A673 (cell line): ENCODE measurements at regions not wholly inside any gene's neighbourhood (a gene's known extent, or its start where the extent isn't known, plus 50 kb on each side); places are given as distances from the start of the nearest gene placed in this dataset.
A peak's percentile ranks its signal among the peaks of the same experiment; 100 is the strongest.

Experiments used
- BruUV-seq: library from RNA; stranded (reverse); fragments of 400-500 nt; replicated peaks from 2 replicates; lab custom pipeline; 2021; lab: Mats Ljungman, UMichigan
- CTCF ChIA-PET: fragments of 300-600 bp; sonication (Branson Sonifier 250); formaldehyde crosslinking; loops from one replicate; lab custom pipeline; 2022; ENCODE audit warnings: antibody characterized with exemption; lab: Charles Lee
- POLR2A ChIA-PET: fragments of 300-600 bp; sonication (Branson Sonifier 250); formaldehyde crosslinking; loops from one replicate; lab custom pipeline; 2022; ENCODE audit warnings: antibody characterized with exemption; ENCODE audit not compliant: low non-redundant PET; lab: Charles Lee
- DNase-seq: peaks from one replicate; pipeline ENCODE4 v3.0.0-alpha.2; 2015; ENCODE audit warnings: low spot score
- H3K27ac ChIP-seq: fragments of 200-600 bp; sonication (generic); 2 replicates; pipeline ENCODE4 v1.5.1; 2016; ENCODE audit warnings: mixed run types, low read depth, mild to moderate bottlenecking, mixed read lengths, antibody characterized with exemption, low read length; ENCODE audit not compliant: poor library complexity, severe bottlenecking
- H3K27me3 ChIP-seq: fragments of 200-600 bp; sonication (generic); replicated peaks from 2 replicates; pipeline ENCODE4 v1.6.1; 2017; ENCODE audit warnings: mixed run types, low read depth, mild to moderate bottlenecking, mixed read lengths, antibody characterized with exemption, low read length; ENCODE audit not compliant: insufficient read depth, poor library complexity
- H3K36me3 ChIP-seq: fragments of 200-600 bp; sonication (generic); 2 replicates; pipeline ENCODE4 v1.6.1; 2016; ENCODE audit warnings: mixed run types, mild to moderate bottlenecking, mixed read lengths, antibody characterized with exemption, low read length; ENCODE audit not compliant: insufficient read depth, poor library complexity, severe bottlenecking
- H3K4me1 ChIP-seq: fragments of 200-600 bp; sonication (generic); 2 replicates; pipeline ENCODE4 v1.6.1; 2017; ENCODE audit warnings: mixed run types, mild to moderate bottlenecking, mixed read lengths, antibody characterized with exemption, low read length; ENCODE audit not compliant: insufficient read depth, poor library complexity, severe bottlenecking
- H3K4me3 ChIP-seq: fragments of 200-600 bp; sonication (generic); 2 replicates; pipeline ENCODE4 v1.5.1; 2016; ENCODE audit warnings: low read depth, mixed run types, mild to moderate bottlenecking, mixed read lengths, low read length; ENCODE audit not compliant: poor library complexity, severe bottlenecking
- H3K9me3 ChIP-seq: fragments of 200-600 bp; sonication (generic); 2 replicates; pipeline ENCODE4 v1.6.1; 2016; ENCODE audit warnings: mixed run types, low read depth, mild to moderate bottlenecking, mixed read lengths, antibody characterized with exemption, low read length; ENCODE audit not compliant: poor library complexity, severe bottlenecking
- EZH2 ChIP-seq: fragments of 200-600 bp; sonication (generic); IDR thresholded peaks from 2 replicates; pipeline ENCODE4 v1.6.1; 2017; ENCODE audit warnings: borderline replicate concordance, low read depth, mild to moderate bottlenecking, mixed read lengths, antibody characterized with exemption, low read length; ENCODE audit not compliant: poor library complexity, severe bottlenecking
- intact Hi-C: fragments of 100-400 bp; cut with micrococcal nuclease; formaldehyde crosslinking; loops from one replicate; pipeline ENCODE4 v1.10.0; 2022; ENCODE audit not compliant: unreplicated experiment
- TF ChIP-seq, protein P1 (sequence below): fragments of 300-800, 200-600 bp; sonication (generic); conservative IDR thresholded peaks from 2 replicates; pipeline ENCODE4 v1.5.1; 2017; ENCODE audit warnings: low read depth, mild to moderate bottlenecking, antibody characterized with exemption, low read length, moderate library complexity, mixed read lengths

DNA sequence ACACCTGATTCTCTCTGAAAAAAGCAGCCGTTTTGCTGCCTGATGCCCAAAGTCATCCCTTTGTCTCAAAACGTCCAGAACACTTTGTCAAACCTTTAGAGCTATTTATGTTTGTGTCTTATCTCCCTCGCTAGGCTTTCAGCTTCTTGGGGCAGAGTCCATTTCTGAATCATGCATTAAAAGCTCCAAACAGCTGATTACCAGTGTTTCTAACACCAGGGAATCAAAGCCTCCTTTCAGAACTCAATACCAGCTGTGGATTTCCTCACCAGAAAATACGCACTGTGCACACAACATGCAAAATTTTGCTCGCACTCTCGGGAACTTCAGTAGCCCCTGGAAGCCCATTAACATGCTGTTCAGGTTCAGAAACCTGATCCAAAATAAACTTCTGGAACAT is 333.3 kb downstream of the HACE1 start:
- Histone ChIP-seq H3K9me3 (no peaks in the 10 kb centered on the region), H3K36me3 (no peaks in the 10 kb centered on the region), H3K4me1 (peaks cover 7% of the 10 kb centered on the region), H3K4me3 (no peak overlapping the region), H3K27ac (no peak overlapping the region), H3K27me3 (no peaks in the 10 kb centered on the region)
- no peak for TF ChIP-seq EZH2
- TF ChIP-seq, protein P1, sequence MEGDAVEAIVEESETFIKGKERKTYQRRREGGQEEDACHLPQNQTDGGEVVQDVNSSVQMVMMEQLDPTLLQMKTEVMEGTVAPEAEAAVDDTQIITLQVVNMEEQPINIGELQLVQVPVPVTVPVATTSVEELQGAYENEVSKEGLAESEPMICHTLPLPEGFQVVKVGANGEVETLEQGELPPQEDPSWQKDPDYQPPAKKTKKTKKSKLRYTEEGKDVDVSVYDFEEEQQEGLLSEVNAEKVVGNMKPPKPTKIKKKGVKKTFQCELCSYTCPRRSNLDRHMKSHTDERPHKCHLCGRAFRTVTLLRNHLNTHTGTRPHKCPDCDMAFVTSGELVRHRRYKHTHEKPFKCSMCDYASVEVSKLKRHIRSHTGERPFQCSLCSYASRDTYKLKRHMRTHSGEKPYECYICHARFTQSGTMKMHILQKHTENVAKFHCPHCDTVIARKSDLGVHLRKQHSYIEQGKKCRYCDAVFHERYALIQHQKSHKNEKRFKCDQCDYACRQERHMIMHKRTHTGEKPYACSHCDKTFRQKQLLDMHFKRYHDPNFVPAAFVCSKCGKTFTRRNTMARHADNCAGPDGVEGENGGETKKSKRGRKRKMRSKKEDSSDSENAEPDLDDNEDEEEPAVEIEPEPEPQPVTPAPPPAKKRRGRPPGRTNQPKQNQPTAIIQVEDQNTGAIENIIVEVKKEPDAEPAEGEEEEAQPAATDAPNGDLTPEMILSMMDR, result no peak
- intact Hi-C loops, result loop anchor here (5.0 to 10.0 kb wide), 2 partner anchors 156 to 202 kb away; no protein-coding TSS in a partner anchor
- ChIA-PET CTCF (interaction anchor here (0.6 to 0.9 kb wide), 2 partner anchors 8 to 12 kb away, joined by 3 to 4 read pairs; no protein-coding TSS in a partner anchor), POLR2A (no interaction called here)
- BruUV-seq, result no TSS peak
- DNase-seq, result no peak

DNA sequence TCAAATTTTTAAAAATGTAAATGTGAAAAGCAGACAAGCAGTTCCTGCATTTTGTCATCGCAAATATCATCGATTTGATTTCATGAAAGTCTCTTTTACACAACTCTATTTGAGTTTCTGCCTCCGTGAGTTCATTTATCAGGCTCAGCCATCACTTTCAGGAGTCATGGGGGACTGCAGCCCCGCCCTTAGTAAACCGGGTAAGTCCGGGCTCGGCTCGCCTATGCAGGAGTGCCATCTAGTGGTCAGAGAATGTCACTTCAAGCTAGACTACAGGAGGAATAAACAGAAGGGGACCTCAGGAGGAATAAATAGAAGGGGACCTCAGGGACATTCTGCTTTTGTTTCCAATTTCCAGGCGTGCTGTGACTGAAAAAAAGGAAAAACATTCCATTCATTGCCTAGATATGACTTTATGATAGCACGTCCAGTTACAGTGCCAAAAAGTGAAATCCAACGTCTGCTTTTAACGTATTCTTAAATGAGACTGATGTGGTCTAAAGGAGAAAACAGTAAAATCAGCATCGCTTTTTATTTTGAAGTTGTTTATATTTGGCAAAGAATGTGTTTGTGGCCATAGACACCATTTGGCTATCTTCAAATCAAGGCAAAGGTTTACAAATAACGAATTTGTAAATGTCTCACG is 333.9 kb downstream of the HACE1 start:
- Histone ChIP-seq H3K27me3 (no peaks in the 10 kb centered on the region), H3K27ac (no peak overlapping the region), H3K36me3 (no peaks in the 10 kb centered on the region), H3K4me1 (peaks cover 7% of the 10 kb centered on the region), H3K4me3 (peak overlapping the region; percentile 41), H3K9me3 (no peaks in the 10 kb centered on the region)
- TF ChIP-seq EZH2, result no peak
- TF ChIP-seq, protein P1, result peak; percentile 93
- ChIA-PET POLR2A (no interaction called here), CTCF (interaction anchor here (0.9 kb wide), 1 partner anchor 11 kb away, joined by 4 read pairs; no protein-coding TSS in a partner anchor)
- intact Hi-C loops, result loop anchor here (5.0 to 10.0 kb wide), 2 partner anchors 157 to 201 kb away; no protein-coding TSS in a partner anchor
- DNase-seq, result peak; percentile 91
- no TSS peak for BruUV-seq

DNA sequence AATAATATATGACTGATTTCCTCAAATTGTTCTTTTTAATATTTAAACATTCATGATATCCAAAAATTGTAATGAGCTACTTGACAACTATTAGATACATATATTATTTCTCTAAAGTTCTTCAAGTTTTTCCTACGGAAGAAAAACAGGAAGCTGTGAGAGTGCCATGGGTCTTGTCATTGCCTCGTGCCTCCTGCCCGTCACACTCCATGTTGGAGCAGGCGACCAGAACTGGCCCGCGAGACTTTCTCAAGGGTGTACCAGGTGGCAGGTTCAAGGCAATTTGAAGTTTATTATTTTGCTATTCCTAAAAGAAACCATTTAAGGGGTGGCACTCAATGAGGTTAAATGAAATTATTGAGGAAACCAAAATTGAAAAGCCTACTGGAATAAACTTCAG is 337.2 kb downstream of the HACE1 start:
- no TSS peak for BruUV-seq
- no peak overlapping the region for H3K27ac ChIP-seq
- H3K27me3 ChIP-seq, result no peaks in the 10 kb centered on the region
- no peaks in the 10 kb centered on the region for H3K9me3 ChIP-seq
- peaks cover 7% of the 10 kb centered on the region for H3K4me1 ChIP-seq
- H3K36me3 ChIP-seq, result no peaks in the 10 kb centered on the region
- no peak for DNase-seq
- ChIA-PET CTCF (no interaction called here), POLR2A (no interaction called here)
- TF ChIP-seq EZH2, result no peak
- TF ChIP-seq, protein P1, result no peak
- intact Hi-C loops, result loop anchor here (10.0 kb wide), 1 partner anchor 198 kb away; no protein-coding TSS in a partner anchor
- no peak overlapping the region for H3K4me3 ChIP-seq
